Ishikawa (cell line): ENCODE measurements at regions not wholly inside any gene's neighbourhood (a gene's known extent, or its start where the extent isn't known, plus 50 kb on each side); places are given as distances from the start of the nearest gene placed in this dataset.

Experiments used
- RAD21 ChIP-seq: IDR thresholded peaks from 2 replicates; pipeline ENCODE4 v1.6.1; 2012; ENCODE audit warnings: low read depth
- REST ChIP-seq: IDR thresholded peaks from 2 replicates; pipeline ENCODE4 v1.6.1; 2012; ENCODE audit warnings: low read depth, mild to moderate bottlenecking

GRCh38 chr13:91078093-91078679 lies 269.3 kb upstream of the MIR17HG start:
- TF ChIP-seq REST (no peak), RAD21 (peak; percentile 21)
